GM12891 (cell line): ENCODE measurements at regions not wholly inside any gene's neighbourhood (a gene's known extent, or its start where the extent isn't known, plus 50 kb on each side); places are given as distances from the start of the nearest gene placed in this dataset.

Experiments
- POLR2A ChIP-seq: IDR thresholded peaks from 2 replicates; pipeline ENCODE4 v1.6.1; 2011; ENCODE audit warnings: low read depth, low read length, control low read depth
- POLR2AphosphoS5 ChIP-seq: IDR thresholded peaks from 2 replicates; pipeline ENCODE4 v1.6.1; 2011; ENCODE audit warnings: low read depth, low read length, control low read depth
- TAF1 ChIP-seq: IDR thresholded peaks from 2 replicates; pipeline ENCODE4 v1.6.1; 2011; ENCODE audit warnings: low read depth, low read length, control low read depth

DNA sequence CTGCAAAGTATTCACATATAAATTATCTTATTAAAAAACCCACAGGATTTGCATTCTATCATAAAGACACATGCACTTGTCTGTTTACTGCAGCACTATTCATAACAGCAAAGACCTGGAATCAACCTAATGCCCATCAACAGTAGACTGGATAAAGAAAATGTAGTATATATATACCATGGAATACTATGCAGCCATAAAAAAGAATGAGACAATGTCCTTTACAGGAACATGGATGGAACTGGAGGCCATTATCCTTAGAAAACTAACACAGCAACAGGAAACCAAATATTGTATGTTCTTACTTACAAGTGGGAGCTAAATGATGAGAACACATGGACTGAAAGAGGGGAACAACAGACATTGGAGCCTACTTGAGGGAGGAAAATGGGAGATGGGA is 97.0 kb downstream of the FAM217A start:
- TF ChIP-seq POLR2A (no peak), POLR2AphosphoS5 (no peak), TAF1 (no peak)
